ENCODE measurements at regions not wholly inside any gene's neighbourhood (a gene's known extent, or its start where the extent isn't known, plus 50 kb on each side); places are given as distances from the start of the nearest gene placed in this dataset.

DNA sequence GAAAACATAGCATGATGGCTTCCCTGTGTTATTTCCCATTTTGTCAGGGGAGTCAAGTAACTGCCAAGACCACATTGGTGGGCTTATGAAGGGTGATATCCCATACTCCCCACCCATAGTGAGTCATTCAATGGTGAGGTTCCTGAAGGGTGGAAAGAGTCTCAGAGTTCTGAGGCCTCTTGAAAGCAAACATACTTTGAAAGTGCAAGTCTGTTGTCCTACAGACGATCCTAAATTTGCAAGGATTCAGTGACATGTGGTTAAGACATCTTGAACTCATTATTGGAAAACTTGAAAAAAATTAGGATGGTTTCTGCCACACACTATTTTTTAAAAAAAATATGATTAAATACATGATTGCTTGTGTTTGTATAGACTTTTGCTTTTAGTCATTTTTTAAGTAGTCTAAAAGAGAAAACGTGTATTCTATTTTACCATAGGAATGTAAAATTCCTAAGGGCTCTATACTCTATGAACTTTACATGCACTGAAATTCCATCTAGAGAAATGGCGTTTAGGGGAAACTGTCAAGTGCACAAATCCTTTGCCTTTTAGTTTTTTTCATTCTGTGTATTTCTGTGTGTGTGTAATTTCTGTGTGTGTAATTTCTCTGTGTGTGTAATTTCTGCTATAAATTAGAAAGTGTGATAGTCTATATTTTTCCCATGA, 225.5 kb upstream of the ADAMTS5 start:
- DNase-seq (ENCODE audit: low spot score), result no peak

DNA sequence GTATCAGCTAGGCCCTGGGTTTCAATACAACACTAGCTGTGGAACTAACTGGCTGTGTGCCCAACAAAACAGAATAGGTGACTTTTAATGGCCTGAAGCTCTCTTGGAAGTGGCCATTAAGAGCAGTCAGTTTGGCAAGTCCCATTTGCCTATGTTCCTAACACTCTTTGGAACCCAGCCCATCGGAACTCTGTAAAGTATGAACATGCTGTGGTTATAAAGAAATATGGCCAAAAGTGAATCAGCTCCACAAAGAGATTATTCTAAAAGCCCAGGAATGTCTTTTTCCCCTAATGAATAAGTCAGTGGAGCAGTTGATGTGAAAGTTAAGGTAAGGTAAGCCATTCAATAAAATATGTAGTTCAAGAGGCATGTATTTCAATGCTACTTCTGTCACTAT, 223.7 kb upstream of the ADAMTS5 start:
- no peak for DNase-seq (ENCODE audit: low spot score)

DNA sequence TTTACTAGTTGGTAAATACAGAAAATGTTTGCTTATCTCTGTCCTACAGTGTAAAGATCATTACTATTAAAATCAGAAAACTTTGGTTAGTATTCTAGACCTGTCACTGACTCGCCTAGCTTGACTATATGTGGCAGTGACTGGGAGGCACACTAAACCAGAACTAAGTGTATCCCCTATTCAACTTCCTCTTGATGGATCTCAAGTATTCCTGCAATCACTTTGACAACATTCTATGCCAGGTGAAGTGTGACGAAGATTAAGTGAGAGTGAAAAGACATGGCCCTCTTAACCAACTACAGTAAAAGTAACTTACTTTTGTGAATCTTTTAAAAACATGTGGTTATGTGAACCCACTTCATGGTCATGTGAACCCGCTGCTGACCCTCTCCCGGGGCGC, 223.0 kb upstream of the ADAMTS5 start:
- no peak for DNase-seq (ENCODE audit: low spot score)

DNA sequence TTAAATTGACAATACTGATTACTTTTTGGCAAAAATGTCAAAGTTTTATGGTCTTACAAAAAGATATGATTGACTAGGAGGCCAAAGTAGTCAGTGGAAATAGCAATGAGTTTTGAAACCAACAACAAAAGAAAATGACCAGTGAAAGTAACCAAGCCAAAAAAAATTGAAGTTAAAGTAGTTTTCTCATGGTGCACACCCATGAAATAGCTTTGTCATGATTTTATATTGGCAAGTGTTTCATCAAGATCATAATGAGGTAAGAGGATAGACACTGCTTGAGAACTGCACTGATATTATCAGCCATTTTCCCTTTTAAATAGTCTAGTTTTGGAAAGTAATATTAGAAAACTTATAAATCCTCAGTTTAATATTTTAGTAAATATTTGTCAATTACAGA, 206.2 kb upstream of the ADAMTS5 start:
- DNase-seq (ENCODE audit: low spot score), result no peak

DNA sequence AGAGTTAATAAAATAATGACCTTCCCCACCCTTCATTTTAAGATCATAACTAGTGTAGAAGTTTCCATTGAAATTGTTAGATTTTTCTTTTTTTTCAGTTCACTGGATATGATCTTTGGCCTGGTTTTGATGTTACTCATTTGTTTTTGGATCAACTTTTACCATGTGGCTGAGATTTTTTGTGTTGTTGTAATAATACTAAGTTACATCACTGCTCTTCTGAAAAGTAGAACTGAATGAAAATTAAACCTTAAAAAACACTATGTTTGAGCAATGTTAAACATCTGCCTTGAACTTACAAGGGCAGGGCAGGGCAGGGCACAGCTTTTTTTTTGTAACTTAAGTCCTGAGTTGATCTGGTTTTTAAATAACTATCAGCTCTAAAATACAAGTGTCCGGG, 204.8 kb upstream of the ADAMTS5 start:
- no peak for DNase-seq (ENCODE audit: low spot score)

DNA sequence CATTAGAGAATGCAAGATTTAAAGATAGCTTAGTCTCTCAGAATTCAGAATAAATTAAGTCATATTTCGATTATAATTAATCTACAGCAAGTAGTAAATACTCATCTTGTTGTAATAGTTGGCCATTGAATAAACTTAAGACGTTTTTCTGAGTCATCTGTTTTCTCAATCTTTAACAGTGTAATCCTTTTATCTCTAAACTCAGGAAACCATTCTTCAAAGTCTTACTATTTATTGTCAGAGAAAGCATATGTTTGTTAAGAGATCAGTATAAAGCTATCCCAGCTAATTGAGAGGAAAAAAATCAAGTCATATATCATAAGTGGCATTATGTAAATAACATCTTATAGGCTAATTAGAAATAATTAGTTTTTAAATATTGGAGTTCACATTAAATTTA, 201.2 kb upstream of the ADAMTS5 start:
- peak; percentile 20 for DNase-seq (ENCODE audit: low spot score)

DNA sequence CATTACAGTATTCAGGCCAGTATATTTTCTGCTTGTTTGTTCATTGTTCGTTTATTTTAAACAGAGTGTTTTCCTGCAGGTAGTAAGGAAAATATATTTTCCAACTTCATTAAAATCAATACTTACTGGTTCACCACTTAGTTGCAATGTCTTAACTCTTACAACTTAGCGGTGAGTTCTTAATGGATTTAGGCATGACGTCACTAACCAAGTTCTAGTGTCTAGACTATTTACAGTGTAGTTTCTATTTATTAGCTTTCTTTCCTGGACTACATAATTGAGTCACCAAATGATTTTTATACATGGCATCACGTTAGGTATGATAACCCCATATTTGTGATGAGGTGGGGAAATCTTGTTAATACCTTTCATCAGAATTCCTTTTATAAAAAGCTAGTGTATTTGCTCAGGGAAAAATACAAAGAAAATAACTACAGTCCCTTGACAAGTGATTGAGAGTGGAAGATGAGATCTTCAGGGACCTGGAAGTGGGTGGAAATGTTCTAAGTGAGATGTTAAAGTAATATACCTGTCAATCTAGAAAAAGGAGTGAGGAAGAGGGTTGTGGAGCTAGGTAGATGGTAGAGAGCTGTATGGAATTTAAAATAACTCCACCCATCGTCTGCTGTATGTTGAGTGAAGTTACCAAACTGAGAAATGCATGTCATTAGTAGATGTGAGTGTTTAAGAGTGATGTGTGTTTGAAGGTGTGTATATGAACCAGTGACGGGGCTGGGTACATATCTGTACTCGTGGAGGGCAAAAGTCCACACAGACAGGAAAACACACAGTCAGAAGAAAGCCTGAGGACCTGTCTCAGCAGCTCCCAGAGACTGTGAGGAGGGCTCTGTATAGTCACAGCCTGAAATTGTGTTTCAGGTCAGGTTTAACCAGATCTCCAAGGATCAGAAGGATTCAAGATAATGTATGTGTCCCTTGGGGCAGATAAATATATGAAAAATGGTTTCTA, 197.6 kb upstream of the ADAMTS5 start:
- no peak for DNase-seq (ENCODE audit: low spot score)

DNA sequence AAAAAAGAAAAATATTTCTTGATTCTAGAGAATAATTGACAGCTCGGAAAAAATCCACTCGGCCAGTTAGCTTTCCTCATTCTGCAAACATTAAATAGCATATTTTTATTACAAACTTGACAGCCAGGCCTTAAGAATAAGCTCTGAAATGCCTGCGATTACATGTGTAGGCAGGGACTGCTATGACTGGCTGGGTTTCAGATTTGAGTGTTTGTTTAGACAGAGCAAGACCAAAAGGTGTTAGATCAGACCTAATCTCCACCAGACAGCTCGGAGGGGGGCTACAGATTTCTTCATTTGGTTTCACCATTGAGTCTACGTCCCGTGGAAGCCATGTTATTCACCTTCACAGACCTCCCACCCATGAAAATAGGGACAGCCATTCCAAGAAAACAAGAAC, 192.1 kb upstream of the ADAMTS5 start:
- DNase-seq (ENCODE audit: low spot score), result no peak

DNA sequence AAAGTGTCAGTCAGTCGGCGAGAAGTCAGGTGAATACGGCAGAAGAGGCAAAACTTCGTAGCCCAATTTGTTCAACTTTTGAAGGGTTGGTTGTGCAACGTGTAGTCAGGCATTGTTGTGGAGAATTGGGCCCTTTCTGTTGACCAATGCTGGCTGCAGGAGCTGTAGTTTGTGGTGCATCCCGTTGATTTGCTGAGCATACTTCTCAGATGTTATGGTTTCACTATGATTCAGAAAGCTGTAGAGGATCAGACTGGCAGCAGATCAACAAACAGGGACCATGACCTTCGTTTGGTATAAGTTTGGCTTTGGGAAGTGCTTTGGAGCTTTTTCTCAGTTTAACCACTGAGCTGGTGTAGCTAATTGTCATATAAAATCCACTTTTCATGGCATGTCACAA, 190.2 kb upstream of the ADAMTS5 start:
- DNase-seq (ENCODE audit: low spot score), result no peak

DNA sequence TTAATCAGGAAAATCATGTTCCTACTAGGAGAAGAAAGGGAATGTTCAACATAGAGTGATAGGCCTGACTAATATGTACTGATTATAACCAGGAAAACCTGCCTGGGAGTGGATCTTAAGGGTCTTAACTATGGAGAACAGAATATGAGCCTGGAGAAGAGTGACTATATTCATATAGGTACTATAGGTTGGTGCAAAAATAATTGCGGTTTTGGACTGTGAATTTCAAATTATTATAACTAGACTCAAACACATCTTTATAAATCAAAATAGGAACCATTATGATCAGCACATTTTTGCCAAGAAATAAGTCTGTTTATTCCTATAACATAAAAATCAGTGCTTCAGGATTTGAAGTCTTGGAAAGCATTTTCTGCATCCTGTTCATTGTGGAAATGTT, 189.8 kb upstream of the ADAMTS5 start:
- no peak for DNase-seq (ENCODE audit: low spot score)

DNA sequence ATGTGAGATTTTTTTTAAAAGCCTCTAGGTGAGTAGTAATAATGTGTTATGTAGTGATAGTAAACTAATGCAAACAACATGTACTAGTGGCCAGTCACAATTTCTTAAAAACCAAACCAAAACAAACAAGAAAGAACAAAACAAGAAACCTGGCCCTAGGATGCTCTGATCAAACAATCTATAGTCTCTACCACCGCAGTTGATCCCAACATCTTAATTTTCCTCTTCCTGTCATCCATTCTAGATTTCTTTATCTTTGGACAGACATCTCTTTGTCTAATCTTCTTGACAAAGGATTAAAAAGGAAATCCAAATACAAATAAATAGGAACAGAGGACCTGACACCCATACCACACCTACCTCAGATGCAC, 188.2 kb upstream of the ADAMTS5 start:
- DNase-seq (ENCODE audit: low spot score), result no peak

DNA sequence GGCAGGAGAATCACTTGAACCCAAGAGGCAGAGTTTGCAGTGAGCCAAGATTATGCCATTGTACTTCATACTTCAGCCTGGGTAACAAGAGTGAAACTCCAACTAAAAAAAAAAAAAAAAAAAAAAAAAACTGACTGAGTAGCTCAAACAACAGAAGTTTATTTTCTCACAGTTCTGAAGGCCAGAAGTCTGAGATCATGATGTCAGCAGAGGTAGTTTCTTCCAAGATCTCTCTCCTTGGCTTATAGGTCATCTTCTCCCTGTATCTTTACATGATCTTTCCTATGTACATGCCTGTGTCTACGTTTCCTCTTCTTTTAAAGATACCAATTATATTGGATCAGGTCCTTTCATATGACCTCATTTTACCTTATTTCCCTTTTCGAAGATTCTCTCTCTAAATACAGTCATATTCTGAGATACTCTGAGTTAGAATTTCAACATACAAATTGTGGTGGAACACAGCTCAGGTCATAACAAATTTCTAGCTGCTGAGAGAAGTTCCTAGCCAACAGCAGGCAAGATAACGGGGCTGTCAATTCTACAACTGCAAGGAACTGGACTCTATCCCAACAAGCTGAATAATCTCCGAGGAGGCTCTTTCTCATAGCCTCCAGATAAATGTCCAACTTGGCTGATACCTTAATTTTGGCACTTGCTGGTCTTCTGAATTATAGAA, 187.7 kb upstream of the ADAMTS5 start:
- no peak for DNase-seq (ENCODE audit: low spot score)

DNA sequence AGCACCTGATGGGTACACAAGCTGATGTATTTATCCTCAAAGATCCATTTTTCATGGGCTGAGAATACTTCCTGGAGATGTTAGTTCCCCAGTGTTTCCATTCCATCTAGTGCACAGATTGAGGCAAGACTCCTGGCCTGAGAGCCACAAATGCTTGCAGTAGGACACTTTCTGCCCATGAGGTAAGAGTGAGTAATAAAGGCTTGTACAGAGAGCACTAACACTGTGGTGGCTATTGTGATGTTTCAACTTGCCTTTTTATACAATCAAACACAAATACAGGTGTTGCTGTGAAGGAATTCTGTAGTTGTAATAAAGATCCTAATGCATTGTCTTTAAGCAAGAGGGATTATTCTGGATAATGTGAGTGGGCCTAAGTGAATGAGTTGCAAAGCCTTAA, 186.1 kb upstream of the ADAMTS5 start:
- no peak for DNase-seq (ENCODE audit: low spot score)

DNA sequence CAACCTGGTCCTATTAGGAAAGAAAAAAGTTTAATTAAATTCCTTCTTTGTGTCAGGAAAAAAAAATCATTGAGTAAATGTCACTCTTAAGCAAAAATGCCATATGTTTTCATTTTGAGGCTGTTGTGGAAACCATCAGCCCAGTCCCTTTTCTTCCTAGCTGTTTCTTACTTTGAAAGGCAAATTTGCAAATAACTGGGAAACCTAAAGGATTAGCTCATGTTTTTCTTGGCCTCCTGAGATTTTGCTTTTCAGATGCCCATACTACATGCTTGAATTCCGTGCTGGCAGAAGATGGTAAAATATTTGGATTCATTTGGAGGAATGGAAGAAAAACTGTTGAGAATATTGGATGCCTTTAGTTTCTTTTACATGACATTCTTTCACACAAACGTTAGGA, 182.1 kb upstream of the ADAMTS5 start:
- no peak for DNase-seq (ENCODE audit: low spot score)

DNA sequence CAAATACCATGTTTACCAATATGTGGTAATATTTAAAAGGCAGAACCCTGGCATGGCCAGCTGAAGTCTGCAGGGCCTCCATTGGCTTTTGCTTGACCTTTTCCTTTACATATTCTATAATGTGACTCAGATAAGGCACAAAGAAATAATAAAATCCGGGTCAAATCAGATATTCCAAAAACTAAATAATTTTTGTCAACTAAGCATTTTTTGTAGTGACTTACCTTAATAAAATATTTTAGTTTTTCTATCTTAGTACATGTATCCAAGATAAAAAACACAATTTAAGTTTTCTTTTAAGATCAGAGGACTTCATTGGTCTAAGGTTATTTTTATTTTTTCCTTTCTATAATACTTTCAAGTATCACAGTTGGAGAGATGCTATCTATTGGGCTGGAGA, 179.4 kb upstream of the ADAMTS5 start:
- no peak for DNase-seq (ENCODE audit: low spot score)

DNA sequence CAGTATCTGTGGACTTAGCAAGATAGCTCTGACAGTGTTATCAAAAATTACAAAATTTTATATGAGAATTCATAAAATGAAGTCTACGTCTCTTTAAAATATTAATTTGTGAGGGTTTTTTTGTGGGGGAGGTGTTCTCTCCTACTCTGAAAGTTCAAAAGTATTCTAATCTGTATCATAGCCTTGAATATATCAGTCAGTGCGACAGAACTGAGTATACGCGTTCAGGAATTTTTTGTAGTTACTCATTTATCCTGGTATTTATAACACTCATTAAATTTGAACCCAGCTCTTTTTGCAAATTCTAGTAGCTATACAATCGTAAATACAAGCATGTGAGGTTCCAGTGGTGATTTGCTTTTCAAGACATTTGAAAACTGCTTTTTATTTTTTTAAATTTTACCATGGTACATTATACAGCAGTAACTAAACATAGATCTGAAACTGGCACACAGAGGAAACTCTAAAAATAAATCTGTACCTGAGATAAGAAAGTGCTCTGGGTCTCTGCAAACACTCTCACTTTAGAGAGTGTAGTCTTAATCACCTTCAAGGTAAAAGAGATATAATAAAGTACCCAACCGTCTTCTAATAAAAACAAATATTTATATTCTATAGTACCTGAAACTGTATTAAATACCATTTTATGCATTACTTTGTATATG, 178.4 kb upstream of the ADAMTS5 start:
- DNase-seq (ENCODE audit: low spot score), result no peak

DNA sequence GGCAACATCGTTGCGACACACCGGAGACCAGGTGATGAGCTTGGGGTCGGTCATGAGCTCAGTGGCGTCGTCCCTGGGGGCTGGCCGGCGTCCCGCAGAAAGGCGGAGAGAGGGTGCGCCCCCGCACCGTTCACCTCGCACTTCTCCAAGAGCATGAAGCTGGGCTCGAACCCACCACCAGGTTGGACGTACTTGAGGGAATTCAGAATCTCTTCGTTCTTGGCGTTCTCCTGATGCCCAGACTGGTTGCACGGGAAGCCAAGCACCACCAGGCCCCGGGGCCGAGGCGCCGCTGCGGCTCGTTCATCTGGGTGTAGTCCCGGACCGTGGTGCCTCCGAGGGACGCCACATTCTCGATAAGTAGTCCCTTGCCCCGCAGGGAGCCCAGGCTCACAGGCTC, 176.6 kb upstream of the ADAMTS5 start:
- DNase-seq (ENCODE audit: low spot score), result no peak

DNA sequence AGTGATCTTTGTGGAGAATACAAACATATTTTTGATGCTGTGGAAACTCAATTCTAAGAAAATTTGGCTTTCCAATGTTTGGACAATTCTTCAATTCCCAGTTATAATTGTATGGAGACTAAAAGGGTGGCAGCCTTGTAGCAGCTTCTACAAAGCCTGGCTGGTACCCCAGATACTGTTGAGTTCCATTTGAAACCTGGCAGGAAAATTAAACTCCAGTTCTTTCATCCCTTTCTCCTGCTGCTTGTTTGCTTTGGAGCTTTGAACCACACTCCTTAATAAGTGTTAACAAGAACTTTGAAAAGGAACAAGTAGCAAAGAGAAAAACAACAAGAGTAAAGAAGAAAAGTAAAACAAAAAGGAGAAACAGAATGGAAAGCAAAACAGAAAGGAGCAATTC, 172.6 kb upstream of the ADAMTS5 start:
- DNase-seq (ENCODE audit: low spot score), result no peak

DNA sequence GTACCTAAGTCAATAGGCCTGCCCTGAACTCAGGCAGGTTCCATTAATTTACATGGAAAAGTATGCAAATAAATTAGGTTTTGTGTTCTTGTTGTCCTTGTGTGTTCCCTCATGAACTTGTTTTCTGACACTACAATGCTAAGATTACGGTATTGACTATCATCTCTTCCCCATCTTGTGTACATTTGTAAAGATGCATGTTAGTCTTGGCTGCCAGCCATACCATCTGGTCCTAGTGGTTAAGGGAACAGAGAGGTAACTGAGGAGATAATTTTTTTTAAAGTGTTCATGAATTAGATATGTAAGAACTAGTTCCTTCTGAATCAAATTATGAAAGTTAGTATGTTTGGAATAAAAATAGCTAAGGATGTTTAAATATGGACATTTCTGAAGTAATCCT, 167.6 kb upstream of the ADAMTS5 start:
- DNase-seq (ENCODE audit: low spot score), result no peak

DNA sequence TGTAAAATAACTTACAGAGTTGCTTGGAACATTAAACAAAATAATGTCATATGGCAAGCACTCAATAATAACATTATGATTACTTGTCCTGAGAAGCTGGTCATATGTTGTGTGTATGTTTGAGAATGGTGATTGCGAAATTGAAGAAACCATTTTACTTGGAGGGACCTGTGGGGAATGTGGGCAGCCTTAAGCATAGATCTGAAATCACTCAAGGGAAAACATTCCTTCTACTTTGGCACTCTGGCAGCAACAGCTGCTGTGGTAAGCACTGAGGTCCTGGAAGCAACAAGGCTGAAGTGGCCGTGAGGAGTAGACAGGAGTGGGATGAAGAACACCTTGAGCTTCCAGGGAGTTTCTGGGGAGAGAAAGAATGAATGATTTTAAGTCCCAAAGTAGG, 165.4 kb upstream of the ADAMTS5 start:
- DNase-seq (ENCODE audit: low spot score), result no peak

DNA sequence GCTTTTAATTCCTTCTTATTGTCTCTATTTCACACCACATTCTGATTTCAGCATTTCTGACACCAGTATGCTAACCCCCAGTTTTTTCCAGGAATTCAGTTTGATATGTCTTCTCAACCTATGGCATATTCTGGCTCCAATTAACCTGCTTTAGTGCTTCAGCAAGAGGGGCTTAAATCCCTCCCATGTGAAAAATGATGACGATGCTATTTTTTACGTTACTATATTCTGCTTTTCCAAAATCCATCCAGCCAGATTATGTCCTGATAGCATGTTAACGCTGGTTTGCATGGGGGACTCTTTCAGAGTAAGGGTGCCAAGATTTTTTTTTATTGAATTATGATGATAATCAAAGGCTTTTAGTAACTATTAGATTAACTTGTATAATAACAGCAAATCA, 163.3 kb upstream of the ADAMTS5 start:
- DNase-seq (ENCODE audit: low spot score), result no peak

DNA sequence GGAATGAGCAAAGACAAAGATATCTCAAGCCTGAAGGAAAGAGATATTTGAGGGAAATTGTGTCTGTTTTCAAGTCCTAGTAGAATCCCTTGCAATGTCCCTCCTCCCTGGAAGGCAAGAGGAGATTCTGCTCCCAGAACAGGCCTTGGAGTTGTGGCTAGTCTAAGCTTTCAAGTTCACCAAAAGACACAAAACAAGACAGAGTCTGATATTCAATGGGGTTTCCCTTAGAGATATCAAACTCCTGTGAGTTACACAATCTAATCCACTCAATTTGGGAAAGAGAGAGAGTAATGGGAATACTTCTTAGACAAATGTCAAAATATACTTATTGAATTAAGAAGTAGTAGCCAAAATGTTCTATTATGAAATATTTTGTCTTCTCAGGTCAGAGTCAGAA, 162.8 kb upstream of the ADAMTS5 start:
- DNase-seq (ENCODE audit: low spot score), result no peak

DNA sequence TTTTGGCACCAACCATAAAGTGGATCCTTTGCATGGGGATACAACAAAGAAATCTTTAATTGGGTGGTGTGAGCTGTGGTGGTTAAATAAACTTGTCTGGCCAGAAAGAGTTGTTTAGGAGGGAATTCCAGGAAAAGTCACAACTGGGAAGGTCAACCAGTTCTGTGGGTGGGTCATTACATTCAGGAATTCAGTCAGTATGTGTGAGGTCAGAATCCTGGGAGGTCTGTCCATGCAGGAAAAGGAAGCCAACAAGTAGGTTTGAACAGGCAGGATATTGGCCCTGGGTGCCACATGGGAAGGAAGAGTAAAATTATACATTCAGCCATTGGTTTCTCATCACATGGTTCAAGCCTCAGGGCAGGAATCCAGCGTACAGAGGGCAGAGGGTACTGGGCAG, 162.3 kb upstream of the ADAMTS5 start:
- DNase-seq (ENCODE audit: low spot score), result no peak

All from COLO829 (cell line).